Endothelial cell of umbilical vein (primary cell): ENCODE measurements at regions not wholly inside any gene's neighbourhood (a gene's known extent, or its start where the extent isn't known, plus 50 kb on each side); places are given as distances from the start of the nearest gene placed in this dataset.

ENCODE experiments used
- BruUV-seq: library from RNA; stranded (reverse); fragments of 400-500 nt; replicated peaks from 2 replicates; lab custom pipeline; 2021; lab: Mats Ljungman, UMichigan
- CTCF ChIA-PET: fragments of 300-600, 350-600 bp; sonication (Branson Sonifier 250); formaldehyde crosslinking; loops from one replicate; lab custom pipeline; 2021; ENCODE audit warnings: antibody characterized with exemption, inconsistent platforms; lab: Charles Lee
- POLR2A ChIA-PET: fragments of 300-600, 350-600 bp; sonication (Branson Sonifier 250); formaldehyde crosslinking; loops from one replicate; lab custom pipeline; 2021; ENCODE audit warnings: antibody characterized with exemption, inconsistent platforms; lab: Charles Lee
- DNase-seq: peaks from one replicate; pipeline ENCODE4 v3.0.0-alpha.2; 2011; ENCODE audit warnings: low read depth, low spot score
- FAIRE-seq: peaks from 2 replicates; lab custom pipeline; 2011; peaks lifted over from hg19 to GRCh38; lab: Jason Lieb, UNC
- H2AFZ ChIP-seq: 2 replicates; pipeline ENCODE4 v1.6.0; 2012; ENCODE audit warnings: low read depth, low read length, control low read depth, inconsistent platforms
- H3K27ac ChIP-seq: 2 replicates; pipeline ENCODE4 v1.5.1; 2011; ENCODE audit warnings: low read depth, mild to moderate bottlenecking, control low read depth, low read length, moderate library complexity; ENCODE audit not compliant: insufficient read depth
- H3K27me3 ChIP-seq, 2 experiments: 2 replicates each; pipeline versions ENCODE4 v1.6.0 to v1.6.1; 2011; ENCODE audit warnings: low read length in 2 of 2, mixed read lengths in 1 of 2; ENCODE audit not compliant: control insufficient read depth in 2 of 2, insufficient read depth in 2 of 2
- H3K36me3 ChIP-seq, 2 experiments: 2 replicates in 1 of 2; 3 replicates in 1 of 2; pipeline ENCODE4 v1.5.1; 2011; ENCODE audit warnings: low read length in 2 of 2, mild to moderate bottlenecking in 1 of 2, moderate library complexity in 1 of 2; ENCODE audit not compliant: control insufficient read depth in 2 of 2, insufficient read depth in 2 of 2; ENCODE audit errors: extremely low read depth in 1 of 2
- H3K4me1 ChIP-seq: 3 replicates; pipeline ENCODE4 v1.5.1; 2011; ENCODE audit warnings: mild to moderate bottlenecking, low read length; ENCODE audit not compliant: control insufficient read depth, insufficient read depth; ENCODE audit errors: extremely low read depth
- H3K4me2 ChIP-seq: 2 replicates; pipeline ENCODE4 v1.6.1; 2011; ENCODE audit warnings: low read length, control low read depth, mixed read lengths; ENCODE audit not compliant: insufficient read depth
- H3K4me3 ChIP-seq, 3 experiments: fragments of 200-600 bp in 1 of 3; sonication (generic), shearing (Covaris generic) in 1 of 3; replicated peaks in 1 of 3; 2 replicates each; pipeline ENCODE4 v1.5.1; 2011 to 2016; ENCODE audit warnings: control low read depth in 3 of 3, low read length in 3 of 3, mild to moderate bottlenecking in 2 of 3, inconsistent platforms in 1 of 3, low read depth in 1 of 3, moderate library complexity in 1 of 3; ENCODE audit not compliant: insufficient read depth in 1 of 3
- H3K79me2 ChIP-seq: 2 replicates; pipeline ENCODE4 v1.6.0; 2012; ENCODE audit warnings: low read length, inconsistent platforms; ENCODE audit not compliant: control insufficient read depth, insufficient read depth
- H3K9ac ChIP-seq: replicated peaks from 2 replicates; pipeline ENCODE3; 2011; ENCODE audit warnings: low read length, control low read depth; ENCODE audit not compliant: insufficient read depth; ENCODE audit errors: extremely low read depth
- H3K9me1 ChIP-seq: replicated peaks from 3 replicates; pipeline ENCODE4 v1.6.0; 2011; ENCODE audit warnings: mild to moderate bottlenecking, low read length; ENCODE audit not compliant: control insufficient read depth, insufficient read depth; ENCODE audit errors: extremely low read depth
- H3K9me3 ChIP-seq: replicated peaks from 2 replicates; pipeline ENCODE4 v1.5.1; 2012; ENCODE audit warnings: low read length, inconsistent platforms; ENCODE audit not compliant: control insufficient read depth, insufficient read depth
- H4K20me1 ChIP-seq: replicated peaks from 2 replicates; pipeline ENCODE3; 2011; ENCODE audit warnings: mild to moderate bottlenecking, low read length; ENCODE audit not compliant: control insufficient read depth, insufficient read depth; ENCODE audit errors: extremely low read depth
- EZH2 ChIP-seq: IDR thresholded peaks from 2 replicates; pipeline ENCODE4 v1.6.1; 2012; ENCODE audit warnings: borderline replicate concordance, low read depth, mild to moderate bottlenecking, moderate library complexity, low read length, inconsistent platforms; ENCODE audit not compliant: severe bottlenecking
- FOS ChIP-seq: IDR thresholded peaks from 2 replicates; pipeline ENCODE4 v1.6.1; 2011; ENCODE audit warnings: mild to moderate bottlenecking, low read length, moderate library complexity, borderline replicate concordance; ENCODE audit not compliant: insufficient read depth
- GATA2 ChIP-seq: IDR thresholded peaks from 2 replicates; pipeline ENCODE4 v1.7.0; 2011; ENCODE audit warnings: low read depth, mild to moderate bottlenecking, moderate library complexity, mixed read lengths, low read length; ENCODE audit not compliant: insufficient read length, insufficient read depth
- JUN ChIP-seq: IDR thresholded peaks from 2 replicates; pipeline ENCODE4 v1.6.1; 2011; ENCODE audit warnings: borderline replicate concordance, low read depth; ENCODE audit not compliant: insufficient read length, insufficient read depth
- MYC ChIP-seq: IDR thresholded peaks from one replicate; pipeline ENCODE4 v1.6.1; 2011; ENCODE audit warnings: mild to moderate bottlenecking, low read depth, low read length
- POLR2A ChIP-seq: IDR thresholded peaks from 2 replicates; pipeline ENCODE4 v1.6.1; 2012; ENCODE audit warnings: low read depth, mild to moderate bottlenecking, control low read depth, low read length
- POLR2AphosphoS5 ChIP-seq: IDR thresholded peaks from 2 replicates; pipeline ENCODE4 v1.6.1; 2012; ENCODE audit warnings: low read depth, mild to moderate bottlenecking, control low read depth, low read length, moderate library complexity; ENCODE audit not compliant: insufficient read depth
- dilution Hi-C: fragments of 300-500 bp; cut with MboI; formaldehyde crosslinking; loops from one replicate; pipeline ENCODE4 v1.15.0; 2019; ENCODE audit warnings: low sequenced_read_pairs; ENCODE audit not compliant: extremely low pct_ligation_motif_present
- intact Hi-C: fragments of 100-400 bp; cut with micrococcal nuclease; formaldehyde crosslinking; loops from one replicate; pipeline ENCODE4 v1.10.0; 2022
- TF ChIP-seq, protein P1 (sequence below): IDR thresholded peaks from 2 replicates; pipeline ENCODE4 v1.6.1; 2011; ENCODE audit not compliant: insufficient read depth, insufficient read length
- TF ChIP-seq, protein P2 (sequence below), 2 donors: IDR thresholded peaks; 1 replicate in 1 of 2; 2 replicates in 1 of 2; pipeline ENCODE4 v1.5.1; 2011; ENCODE audit warnings: low read length in 2 of 2, mild to moderate bottlenecking in 2 of 2, moderate library complexity in 2 of 2, control low read depth in 1 of 2, inconsistent platforms in 1 of 2, low read depth in 1 of 2; ENCODE audit not compliant: insufficient read depth in 1 of 2; ENCODE audit errors: extremely low read depth in 1 of 2

DNA sequence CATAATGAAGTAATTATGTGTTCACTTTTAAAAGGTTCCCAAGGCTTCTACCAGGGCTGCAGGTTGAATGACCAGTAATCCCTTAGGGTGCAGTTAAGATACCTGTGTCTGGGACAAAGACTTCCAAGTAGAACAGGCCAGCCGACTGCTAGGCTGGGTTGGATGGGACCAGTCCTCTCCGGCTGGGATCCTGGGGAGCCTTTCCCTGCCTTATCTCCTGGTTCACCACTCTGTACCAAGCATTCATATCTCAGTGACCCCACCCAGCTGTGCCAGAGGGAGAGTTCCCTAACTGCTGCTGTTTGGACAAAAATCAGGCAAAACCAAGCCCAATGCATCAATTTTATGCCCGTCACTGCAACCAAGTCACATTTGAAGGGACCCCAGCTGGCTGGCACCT lies 116.2 kb upstream of the ATP1A1 start:
- POLR2A ChIA-PET: no interaction called here

More for the DNA sequence above, 116.2 kb upstream of the ATP1A1 start:
- dilution Hi-C loops: no loop called here
- no peak overlapping the region for H2AFZ ChIP-seq
- H3K27me3 ChIP-seq: peaks cover 0 to 8% of the 10 kb centered on the region in 2 experiments
- no peaks in the 10 kb centered on the region for H3K36me3 ChIP-seq
- no peak overlapping the region for H3K4me3 ChIP-seq
- H3K4me2 ChIP-seq: no peak overlapping the region
- H3K79me2 ChIP-seq: no peaks in the 10 kb centered on the region
- CTCF ChIA-PET: interaction anchor here (2.6 kb wide), 1 partner anchor 229 kb away, joined by 5 read pairs; no protein-coding TSS in a partner anchor
- H3K4me1 ChIP-seq: no peaks in the 10 kb centered on the region
- DNase-seq (no peak), FAIRE-seq (no peak)
- no TSS peak for BruUV-seq
- H4K20me1 ChIP-seq: no peaks in the 10 kb centered on the region
- H3K9me3 ChIP-seq: no peaks in the 10 kb centered on the region
- intact Hi-C loops: no loop called here
- H3K9ac ChIP-seq: no peak overlapping the region
- H3K27ac ChIP-seq: no peak overlapping the region
- TF ChIP-seq JUN (no peak), POLR2AphosphoS5 (no peak), EZH2 (no peak), POLR2A (no peak), MYC (no peak), GATA2 (no peak), FOS (no peak)
- TF ChIP-seq, protein P1, sequence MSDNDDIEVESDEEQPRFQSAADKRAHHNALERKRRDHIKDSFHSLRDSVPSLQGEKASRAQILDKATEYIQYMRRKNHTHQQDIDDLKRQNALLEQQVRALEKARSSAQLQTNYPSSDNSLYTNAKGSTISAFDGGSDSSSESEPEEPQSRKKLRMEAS: no peak
- TF ChIP-seq, protein P2, sequence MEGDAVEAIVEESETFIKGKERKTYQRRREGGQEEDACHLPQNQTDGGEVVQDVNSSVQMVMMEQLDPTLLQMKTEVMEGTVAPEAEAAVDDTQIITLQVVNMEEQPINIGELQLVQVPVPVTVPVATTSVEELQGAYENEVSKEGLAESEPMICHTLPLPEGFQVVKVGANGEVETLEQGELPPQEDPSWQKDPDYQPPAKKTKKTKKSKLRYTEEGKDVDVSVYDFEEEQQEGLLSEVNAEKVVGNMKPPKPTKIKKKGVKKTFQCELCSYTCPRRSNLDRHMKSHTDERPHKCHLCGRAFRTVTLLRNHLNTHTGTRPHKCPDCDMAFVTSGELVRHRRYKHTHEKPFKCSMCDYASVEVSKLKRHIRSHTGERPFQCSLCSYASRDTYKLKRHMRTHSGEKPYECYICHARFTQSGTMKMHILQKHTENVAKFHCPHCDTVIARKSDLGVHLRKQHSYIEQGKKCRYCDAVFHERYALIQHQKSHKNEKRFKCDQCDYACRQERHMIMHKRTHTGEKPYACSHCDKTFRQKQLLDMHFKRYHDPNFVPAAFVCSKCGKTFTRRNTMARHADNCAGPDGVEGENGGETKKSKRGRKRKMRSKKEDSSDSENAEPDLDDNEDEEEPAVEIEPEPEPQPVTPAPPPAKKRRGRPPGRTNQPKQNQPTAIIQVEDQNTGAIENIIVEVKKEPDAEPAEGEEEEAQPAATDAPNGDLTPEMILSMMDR (IDR thresholded peaks at IDR 0.05; ENCODE audit: extremely low read depth in 1 of 2, insufficient read depth in 1 of 2, low read depth in 1 of 2, low read length in 2 of 2): no peak
- H3K9me1 ChIP-seq: no peaks in the 10 kb centered on the region
